ENCODE measurements at regions not wholly inside any gene's neighbourhood (a gene's known extent, or its start where the extent isn't known, plus 50 kb on each side); places are given as distances from the start of the nearest gene placed in this dataset.

DNA sequence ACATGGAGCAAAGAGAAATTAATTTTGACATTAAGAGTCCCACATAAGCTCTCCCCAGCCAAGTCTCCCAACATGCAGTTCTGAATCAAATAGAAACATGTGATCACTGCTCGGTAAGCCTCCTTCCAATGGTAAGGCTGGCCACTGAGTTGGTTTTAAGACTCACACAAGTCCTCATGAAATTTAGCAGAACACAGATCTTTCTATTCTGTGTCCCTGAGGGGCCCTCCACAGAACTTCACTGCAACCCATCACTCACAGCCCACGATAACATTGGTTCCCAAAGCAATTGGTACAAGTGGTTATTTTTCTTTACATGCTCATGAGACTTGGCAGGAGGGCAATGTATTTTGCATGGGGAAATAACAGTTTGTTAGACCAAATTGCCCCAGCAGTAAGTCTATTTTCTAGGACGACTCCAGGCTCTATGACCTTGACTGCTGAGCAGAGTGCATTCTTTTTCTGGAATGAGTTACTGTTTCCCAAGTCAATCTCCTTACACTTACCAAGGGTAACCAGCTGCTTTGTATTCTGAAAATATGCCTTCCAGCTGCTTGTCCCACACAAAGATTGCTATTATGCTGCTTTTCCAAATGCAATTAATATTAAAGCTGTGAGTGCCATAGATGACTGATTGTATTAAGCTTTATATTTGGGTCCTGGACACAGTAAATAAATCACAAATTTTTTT is 142.3 kb upstream of the TANK start:
- Histone ChIP-seq H3K4me3 (replicated peaks; ENCODE audit: insufficient read depth, low read length) (no peak overlapping the region), H3K27me3 (ENCODE audit: insufficient read depth, poor library complexity, severe bottlenecking) (no peaks in the 10 kb centered on the region), H3K27ac (replicated peaks) (no peak overlapping the region)
- no peak for TF ChIP-seq GABPA (IDR thresholded peaks at IDR 0.05; ENCODE audit: low read depth)
- TF ChIP-seq CTCF (IDR thresholded peaks at IDR 0.05; ENCODE audit: insufficient read depth, low read length) = no peak
- TF ChIP-seq SPI1 (IDR thresholded peaks at IDR 0.05; ENCODE audit: borderline replicate concordance, low read depth) = no peak
- no peak for TF ChIP-seq POLR2AphosphoS5 (IDR thresholded peaks at IDR 0.05; ENCODE audit: low read depth)
- TF ChIP-seq, protein P1, sequence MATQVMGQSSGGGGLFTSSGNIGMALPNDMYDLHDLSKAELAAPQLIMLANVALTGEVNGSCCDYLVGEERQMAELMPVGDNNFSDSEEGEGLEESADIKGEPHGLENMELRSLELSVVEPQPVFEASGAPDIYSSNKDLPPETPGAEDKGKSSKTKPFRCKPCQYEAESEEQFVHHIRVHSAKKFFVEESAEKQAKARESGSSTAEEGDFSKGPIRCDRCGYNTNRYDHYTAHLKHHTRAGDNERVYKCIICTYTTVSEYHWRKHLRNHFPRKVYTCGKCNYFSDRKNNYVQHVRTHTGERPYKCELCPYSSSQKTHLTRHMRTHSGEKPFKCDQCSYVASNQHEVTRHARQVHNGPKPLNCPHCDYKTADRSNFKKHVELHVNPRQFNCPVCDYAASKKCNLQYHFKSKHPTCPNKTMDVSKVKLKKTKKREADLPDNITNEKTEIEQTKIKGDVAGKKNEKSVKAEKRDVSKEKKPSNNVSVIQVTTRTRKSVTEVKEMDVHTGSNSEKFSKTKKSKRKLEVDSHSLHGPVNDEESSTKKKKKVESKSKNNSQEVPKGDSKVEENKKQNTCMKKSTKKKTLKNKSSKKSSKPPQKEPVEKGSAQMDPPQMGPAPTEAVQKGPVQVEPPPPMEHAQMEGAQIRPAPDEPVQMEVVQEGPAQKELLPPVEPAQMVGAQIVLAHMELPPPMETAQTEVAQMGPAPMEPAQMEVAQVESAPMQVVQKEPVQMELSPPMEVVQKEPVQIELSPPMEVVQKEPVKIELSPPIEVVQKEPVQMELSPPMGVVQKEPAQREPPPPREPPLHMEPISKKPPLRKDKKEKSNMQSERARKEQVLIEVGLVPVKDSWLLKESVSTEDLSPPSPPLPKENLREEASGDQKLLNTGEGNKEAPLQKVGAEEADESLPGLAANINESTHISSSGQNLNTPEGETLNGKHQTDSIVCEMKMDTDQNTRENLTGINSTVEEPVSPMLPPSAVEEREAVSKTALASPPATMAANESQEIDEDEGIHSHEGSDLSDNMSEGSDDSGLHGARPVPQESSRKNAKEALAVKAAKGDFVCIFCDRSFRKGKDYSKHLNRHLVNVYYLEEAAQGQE (IDR thresholded peaks at IDR 0.05; ENCODE audit: insufficient replicate concordance, low read depth) = no peak
- DNase-seq (ENCODE audit: low read depth in 1 of 2, low spot score in 1 of 2) = no peak

DNA sequence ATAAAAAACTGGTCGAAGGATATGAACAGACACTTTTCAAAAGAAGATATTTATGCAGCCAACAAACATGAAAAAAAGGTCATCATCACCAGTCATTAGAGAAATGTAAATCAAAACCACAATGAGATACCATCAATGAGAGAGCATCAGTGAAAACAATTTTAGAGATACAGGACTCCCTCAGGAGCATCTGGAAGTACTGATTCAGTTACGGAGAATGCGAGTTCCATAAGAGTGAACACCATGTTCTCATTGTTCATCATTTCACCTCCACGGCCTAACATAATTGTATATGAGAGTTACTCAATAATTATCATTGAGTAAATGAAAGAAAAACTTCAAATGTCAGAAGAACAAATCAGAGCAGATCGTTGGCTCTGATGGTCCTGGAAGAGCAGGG is 140.9 kb upstream of the TANK start:
- TF ChIP-seq GABPA (IDR thresholded peaks at IDR 0.05; ENCODE audit: low read depth) = no peak
- TF ChIP-seq, protein P1 (IDR thresholded peaks at IDR 0.05; ENCODE audit: insufficient replicate concordance, low read depth) = no peak
- TF ChIP-seq SPI1 (IDR thresholded peaks at IDR 0.05; ENCODE audit: borderline replicate concordance, low read depth) = no peak
- no peak for TF ChIP-seq CTCF (IDR thresholded peaks at IDR 0.05; ENCODE audit: insufficient read depth, low read length)
- TF ChIP-seq POLR2AphosphoS5 (IDR thresholded peaks at IDR 0.05; ENCODE audit: low read depth) = no peak
- Histone ChIP-seq H3K27me3 (ENCODE audit: insufficient read depth, poor library complexity, severe bottlenecking) (no peaks in the 10 kb centered on the region), H3K4me3 (replicated peaks; ENCODE audit: insufficient read depth, low read length) (no peak overlapping the region), H3K27ac (replicated peaks) (no peak overlapping the region)
- DNase-seq (ENCODE audit: low read depth in 1 of 2, low spot score in 1 of 2) = no peak

GRCh38 chr2:161020437-161020836 is 139.8 kb upstream of the TANK start:
- no peak for TF ChIP-seq CTCF (IDR thresholded peaks at IDR 0.05; ENCODE audit: insufficient read depth, low read length)
- TF ChIP-seq, protein P1 (IDR thresholded peaks at IDR 0.05; ENCODE audit: insufficient replicate concordance, low read depth) = no peak
- TF ChIP-seq SPI1 (IDR thresholded peaks at IDR 0.05; ENCODE audit: borderline replicate concordance, low read depth) = no peak
- TF ChIP-seq GABPA (IDR thresholded peaks at IDR 0.05; ENCODE audit: low read depth) = no peak
- TF ChIP-seq POLR2AphosphoS5 (IDR thresholded peaks at IDR 0.05; ENCODE audit: low read depth) = no peak
- Histone ChIP-seq H3K27me3 (ENCODE audit: insufficient read depth, poor library complexity, severe bottlenecking) (peaks cover under 1% of the 10 kb centered on the region), H3K27ac (replicated peaks) (no peak overlapping the region), H3K4me3 (replicated peaks; ENCODE audit: insufficient read depth, low read length) (no peak overlapping the region)
- DNase-seq (ENCODE audit: low read depth in 1 of 2, low spot score in 1 of 2) = no peak
